ENCODE measurements at regions not wholly inside any gene's neighbourhood (a gene's known extent, or its start where the extent isn't known, plus 50 kb on each side); places are given as distances from the start of the nearest gene placed in this dataset.

GRCh38 chr22:44625421-44625760 is 76.6 kb upstream of the PRR5 start:
- TF ChIP-seq CTCF (IDR thresholded peaks at IDR 0.05) (no peak), POLR2AphosphoS5 (IDR thresholded peaks at IDR 0.05; ENCODE audit: insufficient read depth in 1 of 2, low read depth in 1 of 2) (no peak), POLR2A (IDR thresholded peaks at IDR 0.05) (no peak)
